Left lung (tissue), 4 donors: ENCODE measurements at regions not wholly inside any gene's neighbourhood (a gene's known extent, or its start where the extent isn't known, plus 50 kb on each side); places are given as distances from the start of the nearest gene placed in this dataset.
"Not testable (repeated sequence)": the region's sequence is repeated elsewhere in the genome, so short reads cannot be mapped to it uniquely, and the experiment has no call there.

Experiments used
- ATAC-seq: fragments of 200-7000 bp; cut with Tn5 transposase; one replicate; pipeline ENCODE4 v1.9.1; 2020; ENCODE audit warnings: moderate library complexity
- DNase-seq, 4 donors: peaks; one replicate each; pipeline ENCODE4 v3.0.0-alpha.2; 2013 to 2020
- H3K27ac ChIP-seq, 2 donors: fragments of 200-600 bp; sonication (generic) in 1 of 2; one replicate each; pipeline versions ENCODE4 v1.5.0 to v1.8.0; 2020 to 2021
- H3K27me3 ChIP-seq, 2 donors: fragments of 200-600 bp; sonication (generic) in 1 of 2; one replicate each; pipeline versions ENCODE4 v1.5.0 to v1.8.0; 2020 to 2021
- H3K36me3 ChIP-seq, 2 donors: fragments of 200-600 bp; sonication (generic) in 1 of 2; one replicate each; pipeline versions ENCODE4 v1.5.0 to v1.8.0; 2020 to 2021
- H3K4me1 ChIP-seq, 2 donors: fragments of 200-600 bp; one replicate each; pipeline ENCODE4 v1.8.0; 2021
- H3K4me3 ChIP-seq, 2 donors: fragments of 200-600 bp; sonication (generic) in 1 of 2; one replicate each; pipeline versions ENCODE4 v1.5.0 to v1.8.0; 2020 to 2021; ENCODE audit warnings: mild to moderate bottlenecking in 1 of 2
- H3K9me3 ChIP-seq, 2 donors: fragments of 200-600 bp; sonication (generic) in 1 of 2; one replicate each; pipeline versions ENCODE4 v1.5.0 to v1.8.0; 2020 to 2021
- intact Hi-C, 2 donors: fragments of 100-400 bp; cut with DNase I; formaldehyde crosslinking; loops; one replicate each; pipeline versions ENCODE4 v1.11.2 to v1.14.2; 2022
- TF ChIP-seq, protein P1 (sequence below), 2 donors: fragments of 200-600 bp; sonication (generic) in 1 of 2; IDR thresholded peaks; one replicate each; pipeline versions ENCODE4 v1.5.0 to v1.8.0; 2021; ENCODE audit warnings: antibody characterized with exemption in 2 of 2
- donor health status: DM: no; HTN: yes; CAD: no.
- donor health status: DM: no; HTN: no; CAD: no.

DNA sequence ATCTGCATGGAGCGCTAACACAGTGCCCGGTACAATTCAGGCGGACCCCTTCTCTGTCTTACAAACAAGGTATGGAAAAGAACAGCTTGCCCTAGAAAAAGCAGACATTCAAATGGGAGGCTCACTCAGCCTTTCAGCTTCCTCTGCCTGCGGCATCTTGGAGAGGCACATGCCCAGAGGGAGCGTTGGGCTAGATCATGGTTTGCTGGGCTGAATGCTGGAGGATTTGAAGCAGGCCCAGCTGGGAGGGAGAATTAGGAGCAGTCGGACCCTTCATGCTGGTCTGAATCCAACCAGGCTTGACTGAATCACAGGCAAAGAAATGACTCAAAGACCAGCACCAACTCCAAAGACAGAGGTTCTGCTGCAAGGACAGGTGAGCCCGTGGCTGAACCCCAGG lies 286.7 kb upstream of the FRG1 start:
- DNase-seq, intact Hi-C loops, H3K36me3 ChIP-seq, H3K27ac ChIP-seq, H3K4me1 ChIP-seq, H3K27me3 ChIP-seq, H3K9me3 ChIP-seq, H3K4me3 ChIP-seq, ATAC-seq: not testable (repeated sequence)

DNA sequence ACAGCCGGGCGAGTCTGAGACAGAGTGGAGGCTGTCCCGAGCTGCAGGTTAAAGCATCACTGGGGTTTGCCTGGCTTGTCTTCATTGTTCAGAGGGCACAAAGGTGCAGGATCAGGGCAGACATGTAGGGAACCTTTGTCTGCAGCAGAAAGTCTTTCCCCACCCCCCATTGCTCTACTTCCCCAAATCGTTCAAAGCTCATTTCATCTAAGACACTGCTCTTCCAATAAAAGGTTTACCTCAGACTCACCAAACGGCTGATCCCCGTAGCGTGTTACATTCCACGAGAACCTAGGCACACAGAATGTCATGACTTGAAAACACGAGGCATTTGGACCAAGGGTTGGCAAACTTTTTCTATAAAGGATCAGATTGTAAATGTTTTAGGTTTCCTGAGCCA lies 286.3 kb upstream of the FRG1 start:
- H3K27ac ChIP-seq, ATAC-seq, H3K4me1 ChIP-seq, H3K36me3 ChIP-seq, H3K27me3 ChIP-seq, DNase-seq, intact Hi-C loops, H3K4me3 ChIP-seq, H3K9me3 ChIP-seq: not testable (repeated sequence)

- H3K27ac ChIP-seq, H3K27me3 ChIP-seq, H3K36me3 ChIP-seq, DNase-seq, H3K4me3 ChIP-seq, H3K9me3 ChIP-seq, ATAC-seq, H3K4me1 ChIP-seq, intact Hi-C loops: not testable (repeated sequence)
Measured at GRCh38 chr4:189655817-189656216, 284.9 kb upstream of the FRG1 start.

DNA sequence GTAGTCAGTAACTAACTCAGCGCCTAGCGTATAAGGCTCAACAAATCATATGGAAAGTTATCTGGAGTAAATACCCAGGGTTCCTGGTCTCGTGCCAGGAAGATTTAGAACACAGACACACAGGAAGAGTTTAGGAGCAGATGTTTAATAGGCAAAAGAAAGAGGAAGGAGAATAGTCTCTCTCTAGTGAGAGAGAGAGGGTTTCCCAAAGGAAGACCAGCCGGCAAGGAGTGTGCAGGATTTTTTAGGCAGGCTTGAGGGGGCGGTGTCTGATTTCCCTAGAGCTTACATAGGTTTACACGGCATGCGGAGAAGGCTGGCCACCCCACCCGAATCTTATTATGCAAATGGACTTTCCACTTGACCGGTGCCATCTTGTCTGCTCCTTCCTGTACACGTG lies 284.0 kb upstream of the FRG1 start:
- TF ChIP-seq, protein P1, sequence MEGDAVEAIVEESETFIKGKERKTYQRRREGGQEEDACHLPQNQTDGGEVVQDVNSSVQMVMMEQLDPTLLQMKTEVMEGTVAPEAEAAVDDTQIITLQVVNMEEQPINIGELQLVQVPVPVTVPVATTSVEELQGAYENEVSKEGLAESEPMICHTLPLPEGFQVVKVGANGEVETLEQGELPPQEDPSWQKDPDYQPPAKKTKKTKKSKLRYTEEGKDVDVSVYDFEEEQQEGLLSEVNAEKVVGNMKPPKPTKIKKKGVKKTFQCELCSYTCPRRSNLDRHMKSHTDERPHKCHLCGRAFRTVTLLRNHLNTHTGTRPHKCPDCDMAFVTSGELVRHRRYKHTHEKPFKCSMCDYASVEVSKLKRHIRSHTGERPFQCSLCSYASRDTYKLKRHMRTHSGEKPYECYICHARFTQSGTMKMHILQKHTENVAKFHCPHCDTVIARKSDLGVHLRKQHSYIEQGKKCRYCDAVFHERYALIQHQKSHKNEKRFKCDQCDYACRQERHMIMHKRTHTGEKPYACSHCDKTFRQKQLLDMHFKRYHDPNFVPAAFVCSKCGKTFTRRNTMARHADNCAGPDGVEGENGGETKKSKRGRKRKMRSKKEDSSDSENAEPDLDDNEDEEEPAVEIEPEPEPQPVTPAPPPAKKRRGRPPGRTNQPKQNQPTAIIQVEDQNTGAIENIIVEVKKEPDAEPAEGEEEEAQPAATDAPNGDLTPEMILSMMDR (IDR thresholded peaks at IDR 0.05): no peak
- intact Hi-C loops: no loop called here
- Histone ChIP-seq H3K4me1 (no peaks in the 10 kb centered on the region), H3K27ac (no peak overlapping the region), H3K9me3 (no peaks in the 10 kb centered on the region), H3K36me3 (no peaks in the 10 kb centered on the region), H3K27me3 (no peaks in the 10 kb centered on the region), H3K4me3 (no peak overlapping the region)
- DNase-seq (peak in 1 of 4 donors; percentile 41), ATAC-seq (no peak)

GRCh38 chr4:189658259-189658658 lies 282.4 kb upstream of the FRG1 start:
- DNase-seq, intact Hi-C loops, H3K4me1 ChIP-seq, H3K36me3 ChIP-seq, H3K27me3 ChIP-seq, H3K4me3 ChIP-seq, H3K9me3 ChIP-seq: not testable (repeated sequence)
- H3K27ac ChIP-seq: peak overlapping the region in 1 of 2 donors; percentile 88
- peak; percentile 15 for ATAC-seq

DNA sequence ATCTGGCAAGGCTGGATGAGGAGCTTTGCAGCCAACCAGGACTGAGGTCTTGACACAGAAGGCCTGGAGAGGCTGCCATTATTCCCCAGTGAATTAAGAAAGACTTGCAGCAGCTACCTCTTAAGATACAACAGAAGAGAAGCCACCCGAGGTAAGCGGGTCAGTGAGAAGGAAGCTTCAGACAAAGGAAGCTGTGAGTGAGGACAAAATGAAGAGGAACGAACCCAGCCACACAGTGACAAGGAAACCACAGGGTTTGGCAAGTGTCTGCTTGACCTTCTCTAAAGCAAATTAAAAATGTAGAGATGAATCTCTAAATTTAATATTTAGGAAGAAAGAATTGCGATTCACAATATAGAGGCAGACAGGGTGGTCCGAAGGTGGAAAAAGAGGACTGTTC lies 281.8 kb upstream of the FRG1 start:
- ATAC-seq: peak; percentile 67
- H3K9me3 ChIP-seq, H3K4me3 ChIP-seq, H3K36me3 ChIP-seq, intact Hi-C loops, H3K27me3 ChIP-seq, H3K4me1 ChIP-seq, DNase-seq: not testable (repeated sequence)
- H3K27ac ChIP-seq: peak overlapping the region in 1 of 2 donors; percentile 88

DNA sequence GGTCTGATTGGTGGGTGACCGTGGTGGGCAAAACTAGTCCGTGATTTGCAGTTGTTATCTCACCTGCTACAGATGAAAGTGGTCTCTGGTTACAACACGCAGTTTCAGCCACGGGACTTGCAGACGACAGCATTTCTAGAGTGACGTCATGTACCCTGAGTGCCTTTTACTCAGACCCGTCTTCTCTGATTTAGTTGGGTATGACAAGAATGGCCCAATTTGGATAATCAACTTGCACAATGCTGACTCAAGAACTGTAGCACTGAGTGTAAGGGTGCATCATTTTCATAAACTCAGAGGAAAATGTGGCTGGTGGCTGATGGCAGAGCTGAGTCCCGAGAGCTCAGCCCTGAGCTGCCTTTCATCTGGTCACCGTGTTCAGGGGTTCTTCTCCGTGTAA lies 281.4 kb upstream of the FRG1 start:
- intact Hi-C loops: no loop called here
- Histone ChIP-seq H3K27me3 (no peaks in the 10 kb centered on the region), H3K4me3 (no peak overlapping the region), H3K9me3 (no peaks in the 10 kb centered on the region), H3K4me1 (no peaks in the 10 kb centered on the region), H3K36me3 (no peaks in the 10 kb centered on the region), H3K27ac (peak overlapping the region in 1 of 2 donors; percentile 88)
- DNase-seq (no peak), ATAC-seq (peak; percentile 57)
- TF ChIP-seq, protein P1 (IDR thresholded peaks at IDR 0.05): no peak

- Histone ChIP-seq H3K4me3 (no peak overlapping the region), H3K4me1 (no peaks in the 10 kb centered on the region), H3K36me3 (no peaks in the 10 kb centered on the region), H3K27me3 (no peaks in the 10 kb centered on the region), H3K9me3 (no peaks in the 10 kb centered on the region), H3K27ac (no peak overlapping the region)
- peak in 1 of 4 donors; percentile 17 for DNase-seq
- TF ChIP-seq, protein P1 (IDR thresholded peaks at IDR 0.05): no peak
- intact Hi-C loops: no loop called here
- ATAC-seq: no peak
Measured at GRCh38 chr4:189660722-189661360, 279.8 kb upstream of the FRG1 start.
